ENCODE measurements at regions not wholly inside any gene's neighbourhood (a gene's known extent, or its start where the extent isn't known, plus 50 kb on each side); places are given as distances from the start of the nearest gene placed in this dataset.

DNA sequence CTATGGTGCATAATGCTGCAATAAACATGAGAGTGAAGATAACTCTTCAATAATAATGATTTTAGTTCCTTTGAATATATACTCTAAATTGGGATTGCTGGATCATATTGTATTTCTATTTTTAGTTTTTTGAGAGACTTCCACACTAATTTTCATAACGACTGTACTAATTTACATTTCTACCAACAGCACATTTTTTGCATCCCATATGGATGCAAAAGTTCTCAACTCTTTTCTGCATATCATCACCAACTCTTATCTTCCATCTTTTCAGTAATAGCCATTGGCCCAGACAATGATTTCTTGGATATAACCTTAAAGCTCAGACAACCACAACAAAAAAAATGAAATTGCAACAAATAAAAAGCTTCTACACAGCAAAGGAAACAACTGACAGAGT is 1082.4 kb downstream of the CNTNAP5 start:
- DNase-seq: no peak
- no peak overlapping the region for H3K27ac ChIP-seq (ENCODE audit: low read length)
- no CpG with 5 or more reads among the region's 1 CpG for WGBS (ENCODE audit: insufficient coverage)
- no peaks in the 10 kb centered on the region for H3K9me3 ChIP-seq (replicated peaks; ENCODE audit: control insufficient read depth, low read depth, low read length)
- H3K4me3 ChIP-seq (ENCODE audit: low read length): no peak overlapping the region
- no peaks in the 10 kb centered on the region for H3K4me1 ChIP-seq (ENCODE audit: control insufficient read depth, insufficient read depth, low read length)
- H3K27me3 ChIP-seq (ENCODE audit: control insufficient read depth, insufficient read depth, low read length): no peaks in the 10 kb centered on the region
- H3K36me3 ChIP-seq (ENCODE audit: control insufficient read depth, insufficient read depth, low read length): no peaks in the 10 kb centered on the region

GRCh38 chr2:125108251-125108650 is 1083.2 kb downstream of the CNTNAP5 start:
- no peaks in the 10 kb centered on the region for H3K27me3 ChIP-seq (ENCODE audit: control insufficient read depth, insufficient read depth, low read length)
- H3K36me3 ChIP-seq (ENCODE audit: control insufficient read depth, insufficient read depth, low read length): no peaks in the 10 kb centered on the region
- H3K4me1 ChIP-seq (ENCODE audit: control insufficient read depth, insufficient read depth, low read length): no peaks in the 10 kb centered on the region
- no peaks in the 10 kb centered on the region for H3K9me3 ChIP-seq (replicated peaks; ENCODE audit: control insufficient read depth, low read depth, low read length)
- H3K4me3 ChIP-seq (ENCODE audit: low read length): no peak overlapping the region
- no peak overlapping the region for H3K27ac ChIP-seq (ENCODE audit: low read length)
- DNase-seq: no peak

DNA sequence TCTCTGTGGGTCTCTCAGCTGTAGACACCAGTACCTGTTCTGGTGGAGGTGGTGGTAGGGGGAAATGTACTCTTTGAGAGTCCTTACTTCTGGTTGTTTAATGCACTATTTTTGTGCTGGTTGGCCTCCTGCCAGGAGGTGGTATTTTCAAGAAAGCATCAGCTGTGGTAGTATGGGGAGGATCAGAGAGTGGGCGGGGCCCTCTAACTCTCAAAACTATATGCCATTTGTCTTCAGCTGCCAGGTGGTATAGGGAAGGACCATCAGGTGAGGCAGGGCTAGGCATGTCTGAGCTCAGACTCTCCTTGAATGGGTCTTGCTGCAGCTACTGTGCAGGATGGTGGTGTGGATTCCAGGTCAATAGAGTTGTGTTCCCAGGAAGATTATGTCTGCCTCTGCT is 1100.8 kb downstream of the CNTNAP5 start:
- H3K27me3 ChIP-seq (ENCODE audit: control insufficient read depth, insufficient read depth, low read length): no peaks in the 10 kb centered on the region
- H3K36me3 ChIP-seq (ENCODE audit: control insufficient read depth, insufficient read depth, low read length): no peaks in the 10 kb centered on the region
- no peak overlapping the region for H3K4me3 ChIP-seq (ENCODE audit: low read length)
- H3K4me1 ChIP-seq (ENCODE audit: control insufficient read depth, insufficient read depth, low read length): no peaks in the 10 kb centered on the region
- DNase-seq: no peak
- H3K9me3 ChIP-seq (replicated peaks; ENCODE audit: control insufficient read depth, low read depth, low read length): peaks cover 18% of the 10 kb centered on the region
- WGBS (ENCODE audit: insufficient coverage): no CpG with 5 or more reads among the region's 1 CpG
- H3K27ac ChIP-seq (ENCODE audit: low read length): no peak overlapping the region

DNA sequence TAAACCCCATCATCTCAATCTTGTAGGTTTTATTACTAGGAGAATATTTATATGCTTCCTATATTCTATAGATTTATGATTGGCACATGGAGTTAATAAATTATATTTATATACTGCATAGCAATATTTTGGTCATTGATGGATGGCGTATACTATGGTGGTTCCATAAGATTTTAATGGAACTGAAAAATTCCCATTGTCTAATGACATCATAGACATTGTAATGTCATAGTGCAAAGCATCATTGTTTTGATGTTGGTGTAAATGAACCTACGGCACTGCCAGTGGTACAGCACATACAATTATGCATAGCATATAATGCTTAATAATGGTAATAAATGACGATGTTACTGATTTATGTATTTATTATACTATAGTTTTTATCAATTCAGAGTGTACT is 1135.9 kb downstream of the CNTNAP5 start:
- H3K4me3 ChIP-seq (ENCODE audit: low read length): no peak overlapping the region
- H3K27me3 ChIP-seq (ENCODE audit: control insufficient read depth, insufficient read depth, low read length): no peaks in the 10 kb centered on the region
- H3K27ac ChIP-seq (ENCODE audit: low read length): no peak overlapping the region
- no peaks in the 10 kb centered on the region for H3K9me3 ChIP-seq (replicated peaks; ENCODE audit: control insufficient read depth, low read depth, low read length)
- no peak for DNase-seq
- WGBS (ENCODE audit: insufficient coverage): no CpG with 5 or more reads among the region's 3 CpGs
- no peaks in the 10 kb centered on the region for H3K4me1 ChIP-seq (ENCODE audit: control insufficient read depth, insufficient read depth, low read length)
- H3K36me3 ChIP-seq (ENCODE audit: control insufficient read depth, insufficient read depth, low read length): no peaks in the 10 kb centered on the region

DNA sequence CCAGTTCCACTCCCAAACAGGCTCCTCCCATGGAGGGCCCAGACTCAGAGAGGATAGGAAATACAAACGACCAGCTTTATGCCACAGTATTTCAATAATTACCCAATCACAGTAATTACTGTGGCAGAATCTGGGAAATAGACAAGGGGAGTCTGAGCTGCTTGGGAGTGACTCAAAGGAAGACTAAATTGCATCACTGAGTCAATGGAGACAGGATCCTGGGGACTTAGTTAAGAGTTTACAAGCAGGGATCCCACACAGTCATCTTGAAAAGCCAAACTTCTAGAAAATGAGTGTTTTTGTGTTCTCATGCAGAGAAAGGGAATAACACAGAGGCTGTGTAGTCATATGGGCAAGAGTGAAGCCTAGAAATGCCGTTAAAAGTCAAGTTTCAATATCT is 1142.1 kb downstream of the CNTNAP5 start:
- Histone ChIP-seq H3K27ac (ENCODE audit: low read length) (no peak overlapping the region), H3K4me3 (ENCODE audit: low read length) (no peak overlapping the region)
- no peak for DNase-seq

DNA sequence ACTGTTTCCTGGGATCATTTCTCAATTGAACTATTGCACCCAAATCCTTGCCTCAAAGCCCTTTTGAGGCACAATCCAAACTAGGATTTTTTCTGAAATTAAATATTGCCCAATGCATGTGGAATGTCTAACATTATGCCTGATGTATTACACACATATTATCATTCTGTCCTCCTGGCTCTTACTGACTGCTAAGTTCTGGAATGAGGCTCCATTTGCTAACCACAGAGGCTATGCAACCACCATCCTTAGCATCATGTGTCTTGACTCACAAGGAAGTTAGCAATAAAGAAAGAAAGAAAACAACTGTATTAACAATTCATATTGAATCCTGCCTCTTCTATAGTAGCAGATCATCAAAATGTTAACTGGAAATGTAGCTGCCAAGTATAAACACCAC is 1142.7 kb downstream of the CNTNAP5 start:
- Histone ChIP-seq H3K4me1 (ENCODE audit: control insufficient read depth, insufficient read depth, low read length) (no peaks in the 10 kb centered on the region), H3K27me3 (ENCODE audit: control insufficient read depth, insufficient read depth, low read length) (no peaks in the 10 kb centered on the region), H3K9me3 (replicated peaks; ENCODE audit: control insufficient read depth, low read depth, low read length) (no peaks in the 10 kb centered on the region), H3K4me3 (ENCODE audit: low read length) (no peak overlapping the region), H3K36me3 (ENCODE audit: control insufficient read depth, insufficient read depth, low read length) (no peaks in the 10 kb centered on the region), H3K27ac (ENCODE audit: low read length) (no peak overlapping the region)
- DNase-seq: no peak

More for the DNA sequence above, 1142.1 kb downstream of the CNTNAP5 start:
- WGBS (ENCODE audit: insufficient coverage): 83% methylated on average over 1 of the region's 2 CpGs
- no peaks in the 10 kb centered on the region for H3K27me3 ChIP-seq (ENCODE audit: control insufficient read depth, insufficient read depth, low read length)
- no peaks in the 10 kb centered on the region for H3K36me3 ChIP-seq (ENCODE audit: control insufficient read depth, insufficient read depth, low read length)
- H3K9me3 ChIP-seq (replicated peaks; ENCODE audit: control insufficient read depth, low read depth, low read length): no peaks in the 10 kb centered on the region
- H3K4me1 ChIP-seq (ENCODE audit: control insufficient read depth, insufficient read depth, low read length): no peaks in the 10 kb centered on the region

DNA sequence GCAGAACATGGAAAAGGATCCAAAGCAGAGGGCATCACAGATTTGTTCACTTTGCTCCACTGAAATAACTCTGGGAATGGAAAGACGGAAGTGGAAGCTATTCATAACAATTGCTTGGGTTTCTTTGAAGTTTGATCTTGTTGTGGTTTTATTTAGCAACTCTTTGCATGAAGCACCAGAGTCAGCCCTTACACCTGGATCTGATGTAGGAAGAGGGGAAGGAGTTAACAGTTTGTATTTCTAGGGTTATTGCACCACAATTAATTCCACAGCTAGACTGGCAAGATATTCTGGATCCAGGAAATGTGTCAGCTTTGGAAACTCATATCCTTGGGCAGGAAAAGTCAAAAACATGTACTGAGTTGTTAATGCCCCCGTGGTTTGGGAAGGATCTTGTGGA is 1143.4 kb downstream of the CNTNAP5 start:
- no CpG with 5 or more reads among the region's 2 CpGs for WGBS (ENCODE audit: insufficient coverage)

GRCh38 chr2:125169022-125169763 is 1144.1 kb downstream of the CNTNAP5 start:
- WGBS (ENCODE audit: insufficient coverage): 71% methylated on average over 1 of the region's 6 CpGs
- H3K9me3 ChIP-seq (replicated peaks; ENCODE audit: control insufficient read depth, low read depth, low read length): no peaks in the 10 kb centered on the region
- no peak overlapping the region for H3K4me3 ChIP-seq (ENCODE audit: low read length)
- DNase-seq: no peak
- no peaks in the 10 kb centered on the region for H3K4me1 ChIP-seq (ENCODE audit: control insufficient read depth, insufficient read depth, low read length)
- H3K27ac ChIP-seq (ENCODE audit: low read length): no peak overlapping the region
- H3K27me3 ChIP-seq (ENCODE audit: control insufficient read depth, insufficient read depth, low read length): no peaks in the 10 kb centered on the region
- H3K36me3 ChIP-seq (ENCODE audit: control insufficient read depth, insufficient read depth, low read length): no peaks in the 10 kb centered on the region

More for the DNA sequence above, 1143.4 kb downstream of the CNTNAP5 start:
- H3K9me3 ChIP-seq (replicated peaks; ENCODE audit: control insufficient read depth, low read depth, low read length): no peaks in the 10 kb centered on the region
- H3K36me3 ChIP-seq (ENCODE audit: control insufficient read depth, insufficient read depth, low read length): no peaks in the 10 kb centered on the region
- no peaks in the 10 kb centered on the region for H3K4me1 ChIP-seq (ENCODE audit: control insufficient read depth, insufficient read depth, low read length)
- H3K4me3 ChIP-seq (ENCODE audit: low read length): no peak overlapping the region
- H3K27ac ChIP-seq (ENCODE audit: low read length): no peak overlapping the region
- H3K27me3 ChIP-seq (ENCODE audit: control insufficient read depth, insufficient read depth, low read length): no peaks in the 10 kb centered on the region
- no peak for DNase-seq

DNA sequence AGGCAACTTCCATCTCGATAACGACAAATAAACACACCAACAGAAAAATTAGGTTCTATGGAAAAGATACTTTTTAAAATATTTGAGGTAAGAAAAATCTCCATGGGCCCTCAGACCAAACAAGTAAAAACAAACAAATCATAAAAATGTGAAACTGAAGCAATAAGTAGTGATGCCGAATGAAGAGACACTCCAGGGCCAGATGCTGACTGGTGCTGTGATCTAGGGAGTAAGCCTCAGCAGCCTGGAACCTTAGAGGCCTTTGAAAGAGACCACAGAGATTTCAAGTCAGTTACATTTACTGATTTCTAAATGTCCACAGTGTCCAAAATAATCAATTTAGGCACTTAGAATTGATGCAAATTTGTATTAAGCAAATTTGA is 1144.7 kb downstream of the CNTNAP5 start:
- Histone ChIP-seq H3K36me3 (ENCODE audit: control insufficient read depth, insufficient read depth, low read length) (no peaks in the 10 kb centered on the region), H3K4me1 (ENCODE audit: control insufficient read depth, insufficient read depth, low read length) (no peaks in the 10 kb centered on the region), H3K27ac (ENCODE audit: low read length) (no peak overlapping the region), H3K4me3 (ENCODE audit: low read length) (no peak overlapping the region), H3K27me3 (ENCODE audit: control insufficient read depth, insufficient read depth, low read length) (no peaks in the 10 kb centered on the region), H3K9me3 (replicated peaks; ENCODE audit: control insufficient read depth, low read depth, low read length) (no peaks in the 10 kb centered on the region)
- DNase-seq: no peak
- WGBS (ENCODE audit: insufficient coverage): no CpG with 5 or more reads among the region's 3 CpGs

DNA sequence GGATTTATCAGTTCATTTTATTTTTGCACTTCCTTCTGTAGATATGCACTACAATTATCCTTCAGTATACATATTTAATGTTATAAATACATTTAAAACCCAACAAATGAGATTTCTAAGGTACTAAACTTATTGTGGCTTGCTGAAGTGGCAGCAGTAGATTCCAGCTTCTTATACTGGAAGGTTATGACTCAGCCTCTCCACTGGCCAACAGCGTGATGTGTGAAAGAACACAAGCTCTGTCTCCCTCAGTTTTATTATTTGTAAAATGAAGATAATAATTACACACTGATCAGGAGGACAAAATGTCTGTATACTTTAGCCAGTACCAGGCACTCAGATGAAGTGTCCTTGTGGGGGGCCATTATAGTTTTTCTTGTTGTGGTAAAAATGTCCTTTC is 1147.1 kb downstream of the CNTNAP5 start:
- no peaks in the 10 kb centered on the region for H3K9me3 ChIP-seq (replicated peaks; ENCODE audit: control insufficient read depth, low read depth, low read length)
- no peaks in the 10 kb centered on the region for H3K36me3 ChIP-seq (ENCODE audit: control insufficient read depth, insufficient read depth, low read length)
- H3K27me3 ChIP-seq (ENCODE audit: control insufficient read depth, insufficient read depth, low read length): no peaks in the 10 kb centered on the region
- no peak overlapping the region for H3K4me3 ChIP-seq (ENCODE audit: low read length)
- no peaks in the 10 kb centered on the region for H3K4me1 ChIP-seq (ENCODE audit: control insufficient read depth, insufficient read depth, low read length)
- no CpG with 5 or more reads among the region's 1 CpG for WGBS (ENCODE audit: insufficient coverage)
- no peak overlapping the region for H3K27ac ChIP-seq (ENCODE audit: low read length)
- DNase-seq: no peak

DNA sequence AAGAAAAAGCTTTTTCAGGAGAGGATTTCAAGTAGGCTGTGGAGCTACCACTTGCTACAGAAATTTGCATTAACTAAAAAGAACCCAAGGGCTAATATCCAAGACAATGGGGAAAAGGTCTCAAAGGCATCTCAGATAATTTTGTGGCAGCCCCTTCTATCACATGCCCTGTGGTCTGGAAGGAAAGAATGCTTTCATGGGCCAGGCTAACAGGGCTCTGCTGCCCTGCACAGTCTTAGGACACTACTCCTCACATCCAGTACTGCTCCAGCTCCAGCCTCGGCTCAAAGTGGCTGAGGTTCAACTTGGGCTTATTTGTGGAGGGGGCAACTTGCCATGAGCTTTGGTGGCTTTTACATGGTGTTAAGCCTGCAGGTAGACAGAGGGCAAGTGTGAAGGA is 1150.3 kb downstream of the CNTNAP5 start:
- H3K36me3 ChIP-seq (ENCODE audit: control insufficient read depth, insufficient read depth, low read length): no peaks in the 10 kb centered on the region
- H3K9me3 ChIP-seq (replicated peaks; ENCODE audit: control insufficient read depth, low read depth, low read length): no peaks in the 10 kb centered on the region
- DNase-seq: no peak
- WGBS (ENCODE audit: insufficient coverage): 100% methylated on average over 1 of the region's 1 CpG
- no peak overlapping the region for H3K27ac ChIP-seq (ENCODE audit: low read length)
- H3K4me3 ChIP-seq (ENCODE audit: low read length): no peak overlapping the region
- H3K27me3 ChIP-seq (ENCODE audit: control insufficient read depth, insufficient read depth, low read length): no peaks in the 10 kb centered on the region
- H3K4me1 ChIP-seq (ENCODE audit: control insufficient read depth, insufficient read depth, low read length): no peaks in the 10 kb centered on the region
